LNCAP (cell line): ENCODE measurements at regions not wholly inside any gene's neighbourhood (a gene's known extent, or its start where the extent isn't known, plus 50 kb on each side); places are given as distances from the start of the nearest gene placed in this dataset.

Experiments
- CTCF ChIP-seq: fragments of 450-650 bp; IDR thresholded peaks from 2 replicates; pipeline ENCODE4 v1.5.1; 2017; ENCODE audit warnings: mild to moderate bottlenecking

GRCh38 chr2:198611201-198611600 lies 806.8 kb downstream of the PLCL1 start:
- TF ChIP-seq CTCF: no peak

GRCh38 chr2:198604599-198604998 lies 800.2 kb downstream of the PLCL1 start:
- TF ChIP-seq CTCF: no peak

- no peak for TF ChIP-seq CTCF
Observed at GRCh38 chr2:198597648-198598047, 793.3 kb downstream of the PLCL1 start.

GRCh38 chr2:198596985-198597384 lies 792.6 kb downstream of the PLCL1 start:
- TF ChIP-seq CTCF: no peak

GRCh38 chr2:198595721-198596120 lies 791.3 kb downstream of the PLCL1 start:
- no peak for TF ChIP-seq CTCF

- TF ChIP-seq CTCF: no peak
Observed at GRCh38 chr2:198591586-198591985, 787.2 kb downstream of the PLCL1 start.

GRCh38 chr2:198587741-198588140 lies 783.3 kb downstream of the PLCL1 start:
- no peak for TF ChIP-seq CTCF

GRCh38 chr2:198587240-198587639 lies 782.8 kb downstream of the PLCL1 start:
- no peak for TF ChIP-seq CTCF
